ENCODE measurements at regions not wholly inside any gene's neighbourhood (a gene's known extent, or its start where the extent isn't known, plus 50 kb on each side); places are given as distances from the start of the nearest gene placed in this dataset.

DNA sequence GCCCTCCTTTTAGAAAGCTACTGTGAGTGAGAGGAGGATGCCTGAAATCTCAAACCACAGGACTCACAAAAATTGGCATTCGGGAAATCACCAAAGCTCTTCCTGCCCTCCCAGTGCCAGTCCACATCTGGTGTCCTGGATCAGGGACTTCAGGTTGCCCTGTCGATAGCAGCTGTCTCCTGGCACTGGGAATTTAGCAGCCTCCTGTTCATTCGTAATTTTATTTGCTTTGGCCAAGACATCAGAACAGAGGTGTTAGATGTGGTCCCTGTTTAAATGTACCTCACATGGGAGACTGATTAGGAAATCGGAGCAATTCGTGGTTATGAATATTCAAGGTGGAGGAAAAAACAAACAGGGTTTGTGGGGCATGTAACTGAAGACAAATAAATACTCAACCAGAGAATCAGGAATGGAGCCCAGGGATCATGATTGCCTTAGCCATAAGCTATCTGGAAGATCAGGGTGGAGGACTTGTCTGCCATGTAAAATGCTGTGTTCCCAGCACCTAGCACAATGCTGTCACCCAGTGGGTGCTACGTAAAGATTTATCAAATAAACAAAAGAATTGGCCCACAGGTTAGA, 265.2 kb upstream of the PROK2 start:
- TF ChIP-seq POLR2A (IDR thresholded peaks at IDR 0.05; ENCODE audit: extremely low read depth, insufficient read length), result no peak
- TF ChIP-seq, protein P1, sequence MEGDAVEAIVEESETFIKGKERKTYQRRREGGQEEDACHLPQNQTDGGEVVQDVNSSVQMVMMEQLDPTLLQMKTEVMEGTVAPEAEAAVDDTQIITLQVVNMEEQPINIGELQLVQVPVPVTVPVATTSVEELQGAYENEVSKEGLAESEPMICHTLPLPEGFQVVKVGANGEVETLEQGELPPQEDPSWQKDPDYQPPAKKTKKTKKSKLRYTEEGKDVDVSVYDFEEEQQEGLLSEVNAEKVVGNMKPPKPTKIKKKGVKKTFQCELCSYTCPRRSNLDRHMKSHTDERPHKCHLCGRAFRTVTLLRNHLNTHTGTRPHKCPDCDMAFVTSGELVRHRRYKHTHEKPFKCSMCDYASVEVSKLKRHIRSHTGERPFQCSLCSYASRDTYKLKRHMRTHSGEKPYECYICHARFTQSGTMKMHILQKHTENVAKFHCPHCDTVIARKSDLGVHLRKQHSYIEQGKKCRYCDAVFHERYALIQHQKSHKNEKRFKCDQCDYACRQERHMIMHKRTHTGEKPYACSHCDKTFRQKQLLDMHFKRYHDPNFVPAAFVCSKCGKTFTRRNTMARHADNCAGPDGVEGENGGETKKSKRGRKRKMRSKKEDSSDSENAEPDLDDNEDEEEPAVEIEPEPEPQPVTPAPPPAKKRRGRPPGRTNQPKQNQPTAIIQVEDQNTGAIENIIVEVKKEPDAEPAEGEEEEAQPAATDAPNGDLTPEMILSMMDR (IDR thresholded peaks at IDR 0.05; ENCODE audit: low read depth, low read length), result no peak
